Sigmoid colon (tissue), 4 donors: ENCODE measurements at regions not wholly inside any gene's neighbourhood (a gene's known extent, or its start where the extent isn't known, plus 50 kb on each side); places are given as distances from the start of the nearest gene placed in this dataset.

Experiments used
- CTCF ChIP-seq, 4 experiments: fragments of 450-650 bp in 3 of 4; fragments of 200-600 bp in 1 of 4; IDR thresholded peaks; one replicate each; pipeline ENCODE4 v1.5.1; 2016 to 2019; ENCODE audit warnings: antibody characterized with exemption in 4 of 4, mild to moderate bottlenecking in 3 of 4, moderate library complexity in 2 of 4
- EP300 ChIP-seq, 4 donors: sonication (generic); formaldehyde crosslinking; IDR thresholded peaks; one replicate each; pipeline ENCODE4 v1.6.1; 2017; ENCODE audit warnings: antibody characterized with exemption in 4 of 4
- POLR2A ChIP-seq, 2 donors: fragments of 450-650 bp; IDR thresholded peaks; one replicate each; pipeline ENCODE4 v1.6.1; 2016; ENCODE audit warnings: antibody characterized with exemption in 2 of 2, mild to moderate bottlenecking in 2 of 2, moderate library complexity in 2 of 2
- POLR2AphosphoS5 ChIP-seq, 4 donors: sonication (generic); formaldehyde crosslinking; IDR thresholded peaks; one replicate each; pipeline ENCODE4 v1.6.1; 2017; ENCODE audit warnings: antibody characterized with exemption in 4 of 4

- TF ChIP-seq CTCF (IDR thresholded peaks at IDR 0.05) = no peak
- no peak for TF ChIP-seq POLR2A (IDR thresholded peaks at IDR 0.05)
- TF ChIP-seq POLR2AphosphoS5 (IDR thresholded peaks at IDR 0.05) = no peak
- TF ChIP-seq EP300 (IDR thresholded peaks at IDR 0.05) = no peak
These were observed 105.3 kb upstream of the GALNT17 start for GRCh38 chr7:71026680-71027079.
